SU-DHL-6 (cell line): ENCODE measurements at regions not wholly inside any gene's neighbourhood (a gene's known extent, or its start where the extent isn't known, plus 50 kb on each side); places are given as distances from the start of the nearest gene placed in this dataset.

ENCODE experiments used
- H2AFZ ChIP-seq: fragments of 200-600 bp; sonication (generic); 2 replicates; pipeline ENCODE4 v1.6.1; 2014; ENCODE audit warnings: low read depth, mild to moderate bottlenecking, moderate library complexity, mixed read lengths, antibody characterized with exemption, low read length; ENCODE audit not compliant: severe bottlenecking
- H3F3A ChIP-seq: fragments of 200-600 bp; shearing (Covaris generic); 2 replicates; pipeline ENCODE4 v1.6.0; 2016; ENCODE audit warnings: antibody characterized with exemption, mild to moderate bottlenecking; ENCODE audit not compliant: insufficient read depth
- H3K27ac ChIP-seq: fragments of 200-600 bp; sonication (generic); 2 replicates; pipeline ENCODE4 v1.5.1; 2016; ENCODE audit warnings: low read depth, mild to moderate bottlenecking, low read length, moderate library complexity, mixed read lengths
- H3K27me3 ChIP-seq: fragments of 200-600 bp; sonication (generic), shearing (Covaris generic); 2 replicates; pipeline ENCODE4 v1.6.0; 2014; ENCODE audit warnings: mild to moderate bottlenecking, low read length
- H3K36me3 ChIP-seq: fragments of 200-600 bp; sonication (generic); 2 replicates; pipeline ENCODE4 v1.6.1; 2014; ENCODE audit warnings: mild to moderate bottlenecking, low read length, mixed read lengths
- H3K4me2 ChIP-seq: fragments of 300-600, 200-600 bp; shearing (Covaris generic), sonication (generic); 2 replicates; pipeline ENCODE4 v1.6.0; 2014; ENCODE audit warnings: low read length, low read depth, mild to moderate bottlenecking; ENCODE audit not compliant: poor library complexity, severe bottlenecking
- H3K4me3 ChIP-seq: fragments of 200-600 bp; sonication (generic); 2 replicates; pipeline ENCODE4 v1.5.1; 2014; ENCODE audit warnings: antibody characterized with exemption, low read length, mild to moderate bottlenecking, mixed read lengths; ENCODE audit not compliant: insufficient read depth, poor library complexity, severe bottlenecking
- H3K79me2 ChIP-seq: fragments of 200-600 bp; sonication (generic); 2 replicates; pipeline ENCODE4 v1.6.1; 2014; ENCODE audit warnings: mild to moderate bottlenecking, low read length, moderate library complexity; ENCODE audit not compliant: insufficient read depth
- H3K9ac ChIP-seq: fragments of 200-600 bp; sonication (generic); 2 replicates; pipeline ENCODE4 v1.7.0; 2014; ENCODE audit warnings: mild to moderate bottlenecking, low read length
- H3K9me2 ChIP-seq: fragments of 200-600 bp; sonication (generic); replicated peaks from 2 replicates; pipeline ENCODE4 v1.6.1; 2014; ENCODE audit warnings: low read length; ENCODE audit not compliant: insufficient read depth
- H3K9me3 ChIP-seq: fragments of 200-600 bp; sonication (generic); 2 replicates; pipeline ENCODE4 v1.6.1; 2014; ENCODE audit warnings: low read length, mixed read lengths; ENCODE audit not compliant: insufficient read depth
- H4K20me1 ChIP-seq: fragments of 200-600 bp; sonication (generic); 2 replicates; pipeline ENCODE4 v1.6.1; 2014; ENCODE audit warnings: low read depth, mild to moderate bottlenecking, antibody characterized with exemption, low read length, moderate library complexity, mixed read lengths
- EZH2phosphoT487 ChIP-seq: fragments of 200-600 bp; sonication (generic), shearing (Covaris generic); conservative IDR thresholded peaks from 2 replicates; pipeline ENCODE4 v1.6.1; 2018; ENCODE audit warnings: mild to moderate bottlenecking, antibody characterized with exemption, low read length, moderate library complexity, mixed read lengths
- TF ChIP-seq, protein P1 (sequence below): fragments of 200-600 bp; sonication (generic); IDR thresholded peaks from one replicate; pipeline ENCODE4 v1.5.1; 2017; ENCODE audit warnings: antibody characterized with exemption, mild to moderate bottlenecking, low read length, moderate library complexity; ENCODE audit not compliant: insufficient read depth, poor library complexity, severe bottlenecking

DNA sequence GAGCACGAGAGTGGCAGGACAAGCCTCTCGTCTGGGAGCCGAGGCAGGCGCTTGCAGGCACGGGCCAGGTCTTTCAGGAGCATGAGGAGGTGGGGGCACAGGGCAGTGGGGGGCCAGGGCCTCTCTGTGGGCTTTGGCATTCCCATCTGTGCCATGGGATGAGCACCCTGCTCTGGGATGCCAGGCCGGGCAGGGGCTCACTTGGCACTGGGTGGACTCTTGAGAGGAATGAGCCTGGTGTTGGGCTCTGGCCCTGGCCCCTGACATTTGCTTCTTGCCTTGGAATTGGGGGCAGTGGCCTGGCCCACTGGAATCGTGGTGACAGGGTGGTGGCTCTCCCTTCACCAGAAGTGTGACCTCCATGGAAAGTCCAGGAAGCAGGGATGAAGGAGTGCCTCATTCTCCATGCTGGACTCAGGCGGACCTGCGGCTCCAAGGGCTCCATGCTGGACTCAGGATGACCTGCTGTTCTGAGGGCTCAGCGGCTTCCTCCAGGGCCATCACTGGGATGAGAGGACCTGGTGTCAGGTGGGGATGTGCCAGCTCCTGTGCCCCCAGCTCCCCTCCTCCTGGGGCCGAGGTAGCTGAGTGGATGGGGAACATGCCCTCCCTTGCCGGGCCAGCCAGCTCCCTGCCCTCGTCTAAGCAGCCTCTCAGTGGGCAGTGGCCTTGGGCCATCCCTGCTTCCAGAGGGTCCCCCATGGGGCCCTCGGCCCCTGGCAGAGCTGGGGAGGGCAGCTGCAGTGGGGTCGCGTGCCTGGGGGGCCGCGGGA lies 220.3 kb downstream of the KIF26A start:
- no peak overlapping the region for H3K4me2 ChIP-seq
- H3K4me3 ChIP-seq: no peak overlapping the region
- H2AFZ ChIP-seq: no peak overlapping the region
- H3K27ac ChIP-seq: no peak overlapping the region
- no peak for TF ChIP-seq EZH2phosphoT487
- TF ChIP-seq, protein P1, sequence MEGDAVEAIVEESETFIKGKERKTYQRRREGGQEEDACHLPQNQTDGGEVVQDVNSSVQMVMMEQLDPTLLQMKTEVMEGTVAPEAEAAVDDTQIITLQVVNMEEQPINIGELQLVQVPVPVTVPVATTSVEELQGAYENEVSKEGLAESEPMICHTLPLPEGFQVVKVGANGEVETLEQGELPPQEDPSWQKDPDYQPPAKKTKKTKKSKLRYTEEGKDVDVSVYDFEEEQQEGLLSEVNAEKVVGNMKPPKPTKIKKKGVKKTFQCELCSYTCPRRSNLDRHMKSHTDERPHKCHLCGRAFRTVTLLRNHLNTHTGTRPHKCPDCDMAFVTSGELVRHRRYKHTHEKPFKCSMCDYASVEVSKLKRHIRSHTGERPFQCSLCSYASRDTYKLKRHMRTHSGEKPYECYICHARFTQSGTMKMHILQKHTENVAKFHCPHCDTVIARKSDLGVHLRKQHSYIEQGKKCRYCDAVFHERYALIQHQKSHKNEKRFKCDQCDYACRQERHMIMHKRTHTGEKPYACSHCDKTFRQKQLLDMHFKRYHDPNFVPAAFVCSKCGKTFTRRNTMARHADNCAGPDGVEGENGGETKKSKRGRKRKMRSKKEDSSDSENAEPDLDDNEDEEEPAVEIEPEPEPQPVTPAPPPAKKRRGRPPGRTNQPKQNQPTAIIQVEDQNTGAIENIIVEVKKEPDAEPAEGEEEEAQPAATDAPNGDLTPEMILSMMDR: no peak
- no peaks in the 10 kb centered on the region for H3K27me3 ChIP-seq
- no peaks in the 10 kb centered on the region for H3K9me3 ChIP-seq
- H3F3A ChIP-seq: no peaks in the 10 kb centered on the region
- no peak overlapping the region for H3K9ac ChIP-seq
- H3K9me2 ChIP-seq: no peaks in the 10 kb centered on the region
- no peaks in the 10 kb centered on the region for H4K20me1 ChIP-seq
- no peaks in the 10 kb centered on the region for H3K36me3 ChIP-seq
- H3K79me2 ChIP-seq: no peaks in the 10 kb centered on the region

DNA sequence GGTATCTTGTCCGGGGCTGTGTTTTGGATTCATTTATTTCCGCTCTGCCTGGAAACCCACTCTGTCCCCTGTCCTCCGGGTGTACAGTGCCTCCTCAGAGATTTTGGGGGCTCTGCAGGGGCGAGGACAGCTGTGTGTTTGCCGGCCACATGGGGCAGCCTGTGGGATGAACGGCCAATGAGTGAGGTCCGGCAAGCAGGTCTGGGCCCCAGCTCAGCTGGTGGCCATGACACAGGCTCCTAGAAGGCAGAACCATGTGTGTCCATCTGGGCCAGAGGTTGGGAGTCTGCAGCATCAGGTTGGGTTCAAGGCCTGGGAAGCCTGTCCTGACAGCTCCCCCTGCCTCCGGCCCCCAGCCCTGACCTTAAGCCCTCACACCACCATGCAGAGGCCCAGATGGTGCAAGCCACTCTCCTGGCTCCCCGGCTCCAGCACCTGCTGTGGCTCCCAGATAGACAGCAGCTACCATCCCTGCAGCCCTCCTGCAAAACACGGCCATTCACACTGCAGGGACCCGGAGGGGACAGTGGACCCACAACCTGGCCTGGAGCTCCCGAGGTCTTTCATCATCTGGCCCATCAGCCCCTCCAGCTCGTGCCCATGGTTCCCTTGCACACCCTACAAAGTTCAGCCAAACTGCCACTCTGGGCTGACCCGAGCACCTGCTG lies 220.1 kb upstream of the C14orf180 start:
- TF ChIP-seq, protein P1: no peak
- no peak for TF ChIP-seq EZH2phosphoT487
- Histone ChIP-seq H3K4me3 (no peak overlapping the region), H3K9ac (no peak overlapping the region), H3K9me3 (no peaks in the 10 kb centered on the region), H3K9me2 (no peaks in the 10 kb centered on the region), H4K20me1 (no peaks in the 10 kb centered on the region), H3K27ac (no peak overlapping the region), H3K36me3 (no peaks in the 10 kb centered on the region), H2AFZ (no peak overlapping the region), H3K79me2 (no peaks in the 10 kb centered on the region), H3K4me2 (no peak overlapping the region), H3K27me3 (no peaks in the 10 kb centered on the region), H3F3A (no peaks in the 10 kb centered on the region)

DNA sequence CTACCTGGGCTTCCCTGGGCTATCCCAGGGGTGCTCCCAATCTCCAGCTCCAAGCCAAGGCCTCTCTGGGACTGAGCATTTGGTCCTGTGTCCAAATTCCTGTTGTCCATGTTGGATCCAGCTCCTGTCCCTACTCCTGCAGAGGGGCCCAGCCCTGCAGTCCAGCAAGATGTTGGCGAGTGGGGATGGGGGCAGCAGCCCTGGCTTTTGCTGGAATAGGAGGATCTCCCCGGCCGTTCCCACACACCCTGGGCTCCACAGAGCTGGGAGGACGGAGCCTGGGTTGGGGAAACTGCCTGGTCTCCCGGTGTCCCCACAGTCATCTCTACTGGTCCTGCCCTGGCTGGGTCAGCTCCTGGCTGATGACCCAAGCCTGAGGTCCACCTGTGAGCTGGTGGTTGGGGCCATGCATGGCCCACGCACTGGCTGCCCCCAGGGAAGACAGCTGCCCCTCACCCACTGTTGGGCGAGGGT lies 219.6 kb upstream of the C14orf180 start:
- Histone ChIP-seq H3F3A (no peaks in the 10 kb centered on the region), H3K9ac (no peak overlapping the region), H3K4me3 (no peak overlapping the region), H3K9me3 (no peaks in the 10 kb centered on the region), H3K9me2 (no peaks in the 10 kb centered on the region), H2AFZ (no peak overlapping the region), H3K79me2 (no peaks in the 10 kb centered on the region), H3K27me3 (no peaks in the 10 kb centered on the region), H3K36me3 (no peaks in the 10 kb centered on the region), H4K20me1 (no peaks in the 10 kb centered on the region), H3K4me2 (no peak overlapping the region), H3K27ac (no peak overlapping the region)
- TF ChIP-seq, protein P1: no peak
- no peak for TF ChIP-seq EZH2phosphoT487
